ENCODE measurements at regions not wholly inside any gene's neighbourhood (a gene's known extent, or its start where the extent isn't known, plus 50 kb on each side); places are given as distances from the start of the nearest gene placed in this dataset.

- DNase-seq: no peak
Observed at GRCh38 chr10:33571616-33572015, 237.1 kb upstream of the NRP1 start.

GRCh38 chr10:33570495-33570894 is 236.0 kb upstream of the NRP1 start:
- no peak for DNase-seq

- DNase-seq: no peak
Observed at GRCh38 chr10:33569702-33570101, 235.2 kb upstream of the NRP1 start.

GRCh38 chr10:33566426-33566825 is 232.0 kb upstream of the NRP1 start:
- no peak for DNase-seq

- DNase-seq: no peak
Observed at GRCh38 chr10:33566001-33566400, 231.5 kb upstream of the NRP1 start.

- no peak for DNase-seq
Observed at GRCh38 chr10:33565231-33565630, 230.8 kb upstream of the NRP1 start.

GRCh38 chr10:33559105-33559504 is 224.6 kb upstream of the NRP1 start:
- DNase-seq: no peak

- DNase-seq: no peak
Observed at GRCh38 chr10:33557313-33557712, 222.8 kb upstream of the NRP1 start.

GRCh38 chr10:33556620-33557019 is 222.2 kb upstream of the NRP1 start:
- DNase-seq: no peak

GRCh38 chr10:33556103-33556502 is 221.6 kb upstream of the NRP1 start:
- no peak for DNase-seq

- DNase-seq: no peak
Observed at GRCh38 chr10:33553748-33554571, 219.5 kb upstream of the NRP1 start.

GRCh38 chr10:33552290-33552689 is 217.8 kb upstream of the NRP1 start:
- DNase-seq: no peak

GRCh38 chr10:33550811-33551210 is 216.3 kb upstream of the NRP1 start:
- no peak for DNase-seq

GRCh38 chr10:33547976-33548375 is 213.5 kb upstream of the NRP1 start:
- DNase-seq: no peak

GRCh38 chr10:33546031-33546430 is 211.6 kb upstream of the NRP1 start:
- no peak for DNase-seq

GRCh38 chr10:33542752-33543505 is 208.5 kb upstream of the NRP1 start:
- DNase-seq: no peak

- DNase-seq: no peak
Observed at GRCh38 chr10:33539116-33539515, 204.6 kb upstream of the NRP1 start.

GRCh38 chr10:33537066-33537465 is 202.6 kb upstream of the NRP1 start:
- no peak for DNase-seq

- DNase-seq: no peak
Observed at GRCh38 chr10:33536508-33536907, 202.0 kb upstream of the NRP1 start.

- DNase-seq: no peak
Observed at GRCh38 chr10:33535866-33536265, 201.4 kb upstream of the NRP1 start.

GRCh38 chr10:33534416-33534815 is 199.9 kb upstream of the NRP1 start:
- no peak for DNase-seq

- DNase-seq: no peak
Observed at GRCh38 chr10:33533612-33534011, 199.1 kb upstream of the NRP1 start.

GRCh38 chr10:33532901-33533300 is 198.4 kb upstream of the NRP1 start:
- no peak for DNase-seq

GRCh38 chr10:33529234-33529633 is 194.8 kb upstream of the NRP1 start:
- DNase-seq: no peak
